ENCODE measurements at regions not wholly inside any gene's neighbourhood (a gene's known extent, or its start where the extent isn't known, plus 50 kb on each side); places are given as distances from the start of the nearest gene placed in this dataset.

GRCh38 chr6:74177506-74177905 lies 481.5 kb downstream of the CD109 start:
- TF ChIP-seq CTCF (conservative IDR thresholded peaks at IDR 0.05) (no peak), ZFX (IDR thresholded peaks at IDR 0.05) (no peak)
